ACHN (cell line): ENCODE measurements at regions not wholly inside any gene's neighbourhood (a gene's known extent, or its start where the extent isn't known, plus 50 kb on each side); places are given as distances from the start of the nearest gene placed in this dataset.

ENCODE experiments used
- DNase-seq: peaks from one replicate; pipeline ENCODE4 v3.0.0-alpha.2; 2015
- in situ Hi-C: cut with HindIII; loops from 2 replicates; pipeline ENCODE4 v1.10.0; 2017; ENCODE audit warnings: low sequenced_read_pairs, low pct_ligation_motif_present, low pct_unique_long_range_greater_than_20kb

GRCh38 chr6:4606821-4607704 is 169.1 kb upstream of the CDYL start:
- DNase-seq = peak; percentile 71
- in situ Hi-C loops = no loop called here

- in situ Hi-C loops = no loop called here
Observed at GRCh38 chr6:4606016-4606415, 170.2 kb upstream of the CDYL start.

GRCh38 chr6:4603856-4604369 is 172.3 kb upstream of the CDYL start:
- in situ Hi-C loops = no loop called here
- DNase-seq = no peak

More at GRCh38 chr6:4606016-4606415, 170.2 kb upstream of the CDYL start:
- DNase-seq = no peak

GRCh38 chr6:4603291-4603690 is 172.9 kb upstream of the CDYL start:
- in situ Hi-C loops = no loop called here
- no peak for DNase-seq

- in situ Hi-C loops = no loop called here
- peak; percentile 8 for DNase-seq
Observed at GRCh38 chr6:4599924-4600323, 176.3 kb upstream of the CDYL start.

- DNase-seq = no peak
- in situ Hi-C loops = no loop called here
Observed at GRCh38 chr6:4598384-4598995, 177.7 kb upstream of the CDYL start.

- in situ Hi-C loops = no loop called here
- DNase-seq = no peak
Observed at GRCh38 chr6:4593951-4594350, 182.3 kb upstream of the CDYL start.

- in situ Hi-C loops = no loop called here
Observed at GRCh38 chr6:4592026-4592425, 184.2 kb upstream of the CDYL start.

GRCh38 chr6:4591218-4591617 is 185.0 kb upstream of the CDYL start:
- in situ Hi-C loops = no loop called here
- no peak for DNase-seq

More at GRCh38 chr6:4592026-4592425, 184.2 kb upstream of the CDYL start:
- no peak for DNase-seq

- in situ Hi-C loops = no loop called here
- no peak for DNase-seq
Observed at GRCh38 chr6:4589295-4589694, 186.9 kb upstream of the CDYL start.

- in situ Hi-C loops = no loop called here
- no peak for DNase-seq
Observed at GRCh38 chr6:4588581-4588980, 187.6 kb upstream of the CDYL start.

- in situ Hi-C loops = no loop called here
- DNase-seq = no peak
Observed at GRCh38 chr6:4588163-4588562, 188.0 kb upstream of the CDYL start.

- no peak for DNase-seq
- in situ Hi-C loops = no loop called here
Observed at GRCh38 chr6:4587171-4587570, 189.0 kb upstream of the CDYL start.

- no peak for DNase-seq
- in situ Hi-C loops = no loop called here
Observed at GRCh38 chr6:4586469-4586859, 189.7 kb upstream of the CDYL start.

- in situ Hi-C loops = no loop called here
- no peak for DNase-seq
Observed at GRCh38 chr6:4585682-4586468, 190.3 kb upstream of the CDYL start.

- DNase-seq = no peak
- in situ Hi-C loops = no loop called here
Observed at GRCh38 chr6:4584801-4585200, 191.4 kb upstream of the CDYL start.

- in situ Hi-C loops = no loop called here
- no peak for DNase-seq
Observed at GRCh38 chr6:4582506-4583417, 193.4 kb upstream of the CDYL start.
